ENCODE measurements at regions not wholly inside any gene's neighbourhood (a gene's known extent, or its start where the extent isn't known, plus 50 kb on each side); places are given as distances from the start of the nearest gene placed in this dataset.

GRCh38 chr10:112895292-112895691 is 54.8 kb upstream of the TCF7L2 start (continued):
- no peak for TF ChIP-seq CTBP2 (IDR thresholded peaks at IDR 0.05; ENCODE audit: borderline replicate concordance, insufficient read depth, insufficient read length, low read length)
- TF ChIP-seq RBBP5 (IDR thresholded peaks at IDR 0.05; ENCODE audit: borderline replicate concordance, low read depth, low read length) = no peak
